Suprapubic skin (tissue), 4 donors: ENCODE measurements at regions not wholly inside any gene's neighbourhood (a gene's known extent, or its start where the extent isn't known, plus 50 kb on each side); places are given as distances from the start of the nearest gene placed in this dataset.
A peak's percentile ranks its signal among the peaks of the same experiment; 100 is the strongest.

Experiments
- DNase-seq, 2 donors: peaks; one replicate each; pipeline ENCODE4 v3.0.0-alpha.2; 2019; ENCODE audit warnings: low spot score in 2 of 2
- H3K27ac ChIP-seq: fragments of 200-600 bp; sonication (generic); one replicate; pipeline ENCODE4 v1.5.1; 2019
- H3K27me3 ChIP-seq: fragments of 200-600 bp; sonication (generic); one replicate; pipeline ENCODE4 v1.5.1; 2019
- H3K36me3 ChIP-seq: fragments of 200-600 bp; sonication (generic); one replicate; pipeline ENCODE4 v1.5.1; 2019
- H3K4me1 ChIP-seq: fragments of 200-600 bp; sonication (generic); one replicate; pipeline ENCODE4 v1.5.1; 2019
- H3K4me3 ChIP-seq: fragments of 200-600 bp; sonication (generic); one replicate; pipeline ENCODE4 v1.5.1; 2019; ENCODE audit warnings: mild to moderate bottlenecking
- H3K9me3 ChIP-seq: fragments of 200-600 bp; sonication (generic); one replicate; pipeline ENCODE4 v1.5.1; 2019
- EP300 ChIP-seq: sonication (generic); formaldehyde crosslinking; IDR thresholded peaks from one replicate; pipeline ENCODE4 v1.6.1; 2017; ENCODE audit warnings: antibody characterized with exemption
- POLR2A ChIP-seq, 2 donors: fragments of 450-650 bp; IDR thresholded peaks; one replicate each; pipeline ENCODE4 v1.6.1; 2017; ENCODE audit warnings: antibody characterized with exemption in 2 of 2, mild to moderate bottlenecking in 2 of 2, moderate library complexity in 2 of 2
- POLR2AphosphoS5 ChIP-seq, 3 donors: sonication (generic); formaldehyde crosslinking; IDR thresholded peaks; one replicate each; pipeline ENCODE4 v1.6.1; 2017; ENCODE audit warnings: antibody characterized with exemption in 3 of 3
- WGBS: methylation state at CpG from one replicate; pipeline ENCODE4 v1.1.5; 2018; 5-methylcytosine and 5-hydroxymethylcytosine counted together
- TF ChIP-seq, protein P1 (sequence below), 2 donors: fragments of 200-600 bp in 1 of 2; fragments of 450-650 bp in 1 of 2; sonication (generic) in 1 of 2; IDR thresholded peaks; one replicate each; pipeline ENCODE4 v1.5.1; 2016 to 2019; ENCODE audit warnings: antibody characterized with exemption in 2 of 2, mild to moderate bottlenecking in 1 of 2, moderate library complexity in 1 of 2

GRCh38 chr9:79152306-79152705 lies 419.5 kb upstream of the TLE4 start:
- no peak for DNase-seq
- no peaks in the 10 kb centered on the region for H3K9me3 ChIP-seq
- H3K27me3 ChIP-seq = no peaks in the 10 kb centered on the region
- no peak overlapping the region for H3K4me3 ChIP-seq
- H3K27ac ChIP-seq = no peak overlapping the region
- peaks cover 11% of the 10 kb centered on the region for H3K4me1 ChIP-seq
- WGBS = 48% methylated on average over 2 of the region's 2 CpGs
- no peak for TF ChIP-seq EP300
- TF ChIP-seq POLR2AphosphoS5 (IDR thresholded peaks at IDR 0.05) = no peak
- no peak for TF ChIP-seq POLR2A (IDR thresholded peaks at IDR 0.05)
- TF ChIP-seq, protein P1, sequence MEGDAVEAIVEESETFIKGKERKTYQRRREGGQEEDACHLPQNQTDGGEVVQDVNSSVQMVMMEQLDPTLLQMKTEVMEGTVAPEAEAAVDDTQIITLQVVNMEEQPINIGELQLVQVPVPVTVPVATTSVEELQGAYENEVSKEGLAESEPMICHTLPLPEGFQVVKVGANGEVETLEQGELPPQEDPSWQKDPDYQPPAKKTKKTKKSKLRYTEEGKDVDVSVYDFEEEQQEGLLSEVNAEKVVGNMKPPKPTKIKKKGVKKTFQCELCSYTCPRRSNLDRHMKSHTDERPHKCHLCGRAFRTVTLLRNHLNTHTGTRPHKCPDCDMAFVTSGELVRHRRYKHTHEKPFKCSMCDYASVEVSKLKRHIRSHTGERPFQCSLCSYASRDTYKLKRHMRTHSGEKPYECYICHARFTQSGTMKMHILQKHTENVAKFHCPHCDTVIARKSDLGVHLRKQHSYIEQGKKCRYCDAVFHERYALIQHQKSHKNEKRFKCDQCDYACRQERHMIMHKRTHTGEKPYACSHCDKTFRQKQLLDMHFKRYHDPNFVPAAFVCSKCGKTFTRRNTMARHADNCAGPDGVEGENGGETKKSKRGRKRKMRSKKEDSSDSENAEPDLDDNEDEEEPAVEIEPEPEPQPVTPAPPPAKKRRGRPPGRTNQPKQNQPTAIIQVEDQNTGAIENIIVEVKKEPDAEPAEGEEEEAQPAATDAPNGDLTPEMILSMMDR (IDR thresholded peaks at IDR 0.05) = no peak
- no peaks in the 10 kb centered on the region for H3K36me3 ChIP-seq

DNA sequence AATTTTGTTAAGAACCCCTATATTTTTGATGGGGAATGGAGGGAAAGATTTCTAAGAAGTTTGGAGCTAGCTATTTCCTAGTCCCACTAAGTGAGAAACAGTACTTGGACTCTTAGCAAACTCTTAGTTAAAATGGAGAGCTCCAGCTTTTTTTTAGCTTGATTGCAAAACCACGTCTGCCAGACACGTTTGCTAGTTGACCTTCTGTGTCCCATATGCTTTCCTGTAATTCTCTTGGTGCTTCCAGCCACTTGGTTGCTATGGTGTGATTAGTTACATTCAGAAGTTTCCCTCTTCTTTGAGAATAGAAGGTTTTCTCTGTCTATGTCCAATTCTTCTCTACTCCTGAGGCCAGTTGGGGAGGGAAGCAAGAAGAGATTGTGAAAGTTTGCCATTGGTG lies 417.0 kb upstream of the TLE4 start:
- no peaks in the 10 kb centered on the region for H3K27me3 ChIP-seq
- no peak for DNase-seq
- WGBS = 21% methylated on average over 2 of the region's 2 CpGs
- peaks cover 11% of the 10 kb centered on the region for H3K4me1 ChIP-seq
- no peaks in the 10 kb centered on the region for H3K9me3 ChIP-seq
- no peaks in the 10 kb centered on the region for H3K36me3 ChIP-seq
- H3K27ac ChIP-seq = peak overlapping the region; percentile 9
- H3K4me3 ChIP-seq = no peak overlapping the region
- TF ChIP-seq POLR2AphosphoS5 (IDR thresholded peaks at IDR 0.05) (no peak), POLR2A (IDR thresholded peaks at IDR 0.05) (no peak), EP300 (no peak)
- TF ChIP-seq, protein P1 (IDR thresholded peaks at IDR 0.05) = no peak

DNA sequence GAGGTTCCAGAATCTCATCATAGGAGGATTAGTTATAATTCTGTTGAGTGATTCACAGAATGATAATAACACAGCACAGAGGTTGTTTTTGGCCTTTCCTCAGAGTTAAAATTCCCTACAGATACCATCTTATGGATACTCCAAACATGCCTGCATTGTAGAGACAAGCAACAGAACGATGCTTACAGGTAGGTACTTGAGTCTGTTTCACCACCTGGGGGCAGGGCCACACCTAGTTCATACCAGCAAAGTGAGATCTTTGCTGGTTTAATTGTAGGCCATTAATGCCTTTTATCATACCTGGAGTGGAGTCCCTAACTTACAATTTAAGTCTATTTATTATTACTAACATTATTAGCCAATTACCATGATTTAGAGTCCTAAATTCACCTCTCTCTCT lies 416.5 kb upstream of the TLE4 start:
- no peak for DNase-seq
- WGBS = 47% methylated on average over 1 of the region's 1 CpG
- H3K4me1 ChIP-seq = peaks cover 11% of the 10 kb centered on the region
- no peak overlapping the region for H3K27ac ChIP-seq
- H3K36me3 ChIP-seq = no peaks in the 10 kb centered on the region
- TF ChIP-seq, protein P1 (IDR thresholded peaks at IDR 0.05) = no peak
- TF ChIP-seq POLR2AphosphoS5 (IDR thresholded peaks at IDR 0.05) (no peak), POLR2A (IDR thresholded peaks at IDR 0.05) (no peak), EP300 (no peak)
- no peaks in the 10 kb centered on the region for H3K27me3 ChIP-seq
- no peak overlapping the region for H3K4me3 ChIP-seq
- no peaks in the 10 kb centered on the region for H3K9me3 ChIP-seq

DNA sequence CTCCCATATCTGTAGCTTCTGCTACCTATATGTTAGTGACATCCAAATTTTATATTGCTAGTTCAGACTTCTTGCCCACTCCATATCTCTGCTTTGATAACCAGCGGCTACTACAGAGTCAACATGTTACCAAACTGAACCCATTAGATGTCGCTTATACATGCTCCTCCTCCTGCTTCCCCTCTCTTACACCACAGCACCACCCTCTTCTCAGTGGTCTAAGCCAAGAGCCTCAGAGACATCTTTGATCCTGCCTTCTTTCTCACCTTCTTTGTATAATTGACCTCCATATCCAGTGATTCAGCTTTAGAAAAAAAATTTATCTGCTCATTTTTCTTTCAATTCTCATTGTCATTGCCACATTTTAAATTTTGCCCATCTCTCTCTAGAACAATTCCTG lies 408.2 kb upstream of the TLE4 start:
- H3K27ac ChIP-seq = no peak overlapping the region
- TF ChIP-seq, protein P1 (IDR thresholded peaks at IDR 0.05) = no peak
- no peak for TF ChIP-seq EP300
- TF ChIP-seq POLR2AphosphoS5 (IDR thresholded peaks at IDR 0.05) = no peak
- no peak for TF ChIP-seq POLR2A (IDR thresholded peaks at IDR 0.05)
- no peak overlapping the region for H3K4me3 ChIP-seq
- no peaks in the 10 kb centered on the region for H3K27me3 ChIP-seq
- H3K36me3 ChIP-seq = no peaks in the 10 kb centered on the region
- 95% methylated on average over 2 of the region's 2 CpGs for WGBS
- peaks cover 11% of the 10 kb centered on the region for H3K4me1 ChIP-seq
- H3K9me3 ChIP-seq = no peaks in the 10 kb centered on the region
- no peak for DNase-seq

- peaks cover 11% of the 10 kb centered on the region for H3K4me1 ChIP-seq
- H3K4me3 ChIP-seq = no peak overlapping the region
- H3K27me3 ChIP-seq = no peaks in the 10 kb centered on the region
- TF ChIP-seq POLR2A (IDR thresholded peaks at IDR 0.05) = no peak
- TF ChIP-seq POLR2AphosphoS5 (IDR thresholded peaks at IDR 0.05) = no peak
- TF ChIP-seq EP300 = no peak
- TF ChIP-seq, protein P1 (IDR thresholded peaks at IDR 0.05) = no peak
- H3K9me3 ChIP-seq = no peaks in the 10 kb centered on the region
- no peaks in the 10 kb centered on the region for H3K36me3 ChIP-seq
- 46% methylated on average over 4 of the region's 4 CpGs for WGBS
- H3K27ac ChIP-seq = peak overlapping the region; percentile 68
- no peak for DNase-seq
These were observed 407.4 kb upstream of the TLE4 start for GRCh38 chr9:79164406-79164805.
